A673 (cell line): ENCODE measurements at regions not wholly inside any gene's neighbourhood (a gene's known extent, or its start where the extent isn't known, plus 50 kb on each side); places are given as distances from the start of the nearest gene placed in this dataset.

ENCODE experiments used
- BruUV-seq: library from RNA; stranded (reverse); fragments of 400-500 nt; replicated peaks from 2 replicates; lab custom pipeline; 2021; lab: Mats Ljungman, UMichigan
- CTCF ChIA-PET: fragments of 300-600 bp; sonication (Branson Sonifier 250); formaldehyde crosslinking; loops from one replicate; lab custom pipeline; 2022; ENCODE audit warnings: antibody characterized with exemption; lab: Charles Lee
- POLR2A ChIA-PET: fragments of 300-600 bp; sonication (Branson Sonifier 250); formaldehyde crosslinking; loops from one replicate; lab custom pipeline; 2022; ENCODE audit warnings: antibody characterized with exemption; ENCODE audit not compliant: low non-redundant PET; lab: Charles Lee
- DNase-seq: peaks from one replicate; pipeline ENCODE4 v3.0.0-alpha.2; 2015; ENCODE audit warnings: low spot score
- H3K27ac ChIP-seq: fragments of 200-600 bp; sonication (generic); 2 replicates; pipeline ENCODE4 v1.5.1; 2016; ENCODE audit warnings: mixed run types, low read depth, mild to moderate bottlenecking, mixed read lengths, antibody characterized with exemption, low read length; ENCODE audit not compliant: poor library complexity, severe bottlenecking
- H3K27me3 ChIP-seq: fragments of 200-600 bp; sonication (generic); replicated peaks from 2 replicates; pipeline ENCODE4 v1.6.1; 2017; ENCODE audit warnings: mixed run types, low read depth, mild to moderate bottlenecking, mixed read lengths, antibody characterized with exemption, low read length; ENCODE audit not compliant: insufficient read depth, poor library complexity
- H3K36me3 ChIP-seq: fragments of 200-600 bp; sonication (generic); 2 replicates; pipeline ENCODE4 v1.6.1; 2016; ENCODE audit warnings: mixed run types, mild to moderate bottlenecking, mixed read lengths, antibody characterized with exemption, low read length; ENCODE audit not compliant: insufficient read depth, poor library complexity, severe bottlenecking
- H3K4me1 ChIP-seq: fragments of 200-600 bp; sonication (generic); 2 replicates; pipeline ENCODE4 v1.6.1; 2017; ENCODE audit warnings: mixed run types, mild to moderate bottlenecking, mixed read lengths, antibody characterized with exemption, low read length; ENCODE audit not compliant: insufficient read depth, poor library complexity, severe bottlenecking
- H3K4me3 ChIP-seq: fragments of 200-600 bp; sonication (generic); 2 replicates; pipeline ENCODE4 v1.5.1; 2016; ENCODE audit warnings: low read depth, mixed run types, mild to moderate bottlenecking, mixed read lengths, low read length; ENCODE audit not compliant: poor library complexity, severe bottlenecking
- H3K9me3 ChIP-seq: fragments of 200-600 bp; sonication (generic); 2 replicates; pipeline ENCODE4 v1.6.1; 2016; ENCODE audit warnings: mixed run types, low read depth, mild to moderate bottlenecking, mixed read lengths, antibody characterized with exemption, low read length; ENCODE audit not compliant: poor library complexity, severe bottlenecking
- CTCF ChIP-seq: fragments of 300-800, 200-600 bp; sonication (generic); conservative IDR thresholded peaks from 2 replicates; pipeline ENCODE4 v1.5.1; 2017; ENCODE audit warnings: low read depth, mild to moderate bottlenecking, antibody characterized with exemption, low read length, moderate library complexity, mixed read lengths
- EZH2 ChIP-seq: fragments of 200-600 bp; sonication (generic); IDR thresholded peaks from 2 replicates; pipeline ENCODE4 v1.6.1; 2017; ENCODE audit warnings: borderline replicate concordance, low read depth, mild to moderate bottlenecking, mixed read lengths, antibody characterized with exemption, low read length; ENCODE audit not compliant: poor library complexity, severe bottlenecking
- intact Hi-C: fragments of 100-400 bp; cut with micrococcal nuclease; formaldehyde crosslinking; loops from one replicate; pipeline ENCODE4 v1.10.0; 2022; ENCODE audit not compliant: unreplicated experiment

GRCh38 chr1:103435443-103435842 is 90.1 kb upstream of the RNPC3 start:
- Histone ChIP-seq H3K4me3 (no peak overlapping the region), H3K36me3 (no peaks in the 10 kb centered on the region), H3K27ac (no peak overlapping the region), H3K27me3 (no peaks in the 10 kb centered on the region), H3K9me3 (no peaks in the 10 kb centered on the region), H3K4me1 (no peaks in the 10 kb centered on the region)
- intact Hi-C loops, result no loop called here
- TF ChIP-seq EZH2, result no peak
- TF ChIP-seq CTCF, result no peak
- ChIA-PET CTCF (no interaction called here), POLR2A (no interaction called here)
- DNase-seq, result no peak
- BruUV-seq, result no TSS peak

- no peak for DNase-seq
- H3K4me1 ChIP-seq, result no peaks in the 10 kb centered on the region
- H3K9me3 ChIP-seq, result no peaks in the 10 kb centered on the region
- ChIA-PET CTCF (no interaction called here), POLR2A (no interaction called here)
- no peaks in the 10 kb centered on the region for H3K27me3 ChIP-seq
- no peaks in the 10 kb centered on the region for H3K36me3 ChIP-seq
- H3K27ac ChIP-seq, result no peak overlapping the region
- TF ChIP-seq CTCF (no peak), EZH2 (no peak)
- intact Hi-C loops, result no loop called here
- H3K4me3 ChIP-seq, result no peak overlapping the region
- BruUV-seq, result no TSS peak
These were observed 100.8 kb upstream of the RNPC3 start for GRCh38 chr1:103424650-103425049.

GRCh38 chr1:103416681-103417286 is 108.7 kb upstream of the RNPC3 start:
- H3K4me1 ChIP-seq, result no peaks in the 10 kb centered on the region
- no peaks in the 10 kb centered on the region for H3K9me3 ChIP-seq
- DNase-seq, result no peak
- CTCF ChIA-PET, result no interaction called here
- POLR2A ChIA-PET, result no interaction called here
- BruUV-seq, result no TSS peak
- no peak overlapping the region for H3K27ac ChIP-seq
- no peak overlapping the region for H3K4me3 ChIP-seq
- intact Hi-C loops, result no loop called here
- no peaks in the 10 kb centered on the region for H3K27me3 ChIP-seq
- TF ChIP-seq CTCF (no peak), EZH2 (no peak)
- no peaks in the 10 kb centered on the region for H3K36me3 ChIP-seq
